Colonic mucosa (tissue), 4 donors: ENCODE measurements at regions not wholly inside any gene's neighbourhood (a gene's known extent, or its start where the extent isn't known, plus 50 kb on each side); places are given as distances from the start of the nearest gene placed in this dataset.
"Not testable (repeated sequence)": the region's sequence is repeated elsewhere in the genome, so short reads cannot be mapped to it uniquely, and the experiment has no call there.

Experiments used
- DNase-seq: peaks from one replicate; pipeline ENCODE4 v3.0.0-alpha.2; 2020
- H3K27ac ChIP-seq: fragments of 200-600 bp; one replicate; pipeline ENCODE4 v1.8.0; 2021
- H3K27me3 ChIP-seq: fragments of 200-600 bp; one replicate; pipeline ENCODE4 v1.8.0; 2021
- H3K36me3 ChIP-seq: fragments of 200-600 bp; one replicate; pipeline ENCODE4 v1.8.0; 2021
- H3K4me1 ChIP-seq: fragments of 200-600 bp; one replicate; pipeline ENCODE4 v1.8.0; 2021; ENCODE audit warnings: mild to moderate bottlenecking
- H3K4me3 ChIP-seq: fragments of 200-600 bp; one replicate; pipeline ENCODE4 v1.8.0; 2021
- H3K9ac ChIP-seq, 2 donors: one replicate each; pipeline ENCODE4 v1.7.0; 2013; ENCODE audit warnings: control low read depth in 2 of 2, low read depth in 2 of 2, low read length in 2 of 2
- H3K9me3 ChIP-seq: fragments of 200-600 bp; one replicate; pipeline ENCODE4 v1.8.0; 2021
- CTCF ChIP-seq: fragments of 200-600 bp; IDR thresholded peaks from one replicate; pipeline ENCODE4 v1.8.0; 2022; ENCODE audit warnings: antibody characterized with exemption, mild to moderate bottlenecking
- intact Hi-C: fragments of 100-400 bp; cut with DNase I; formaldehyde crosslinking; loops from one replicate; pipeline ENCODE4 v1.14.1; 2022
- donor health status: healthy.
- donor health status: DM: no; HTN: no; CAD: no.
- donor health status: DM: no; HTN: no; CAD: no.

- intact Hi-C loops, result no loop called here
- no peak overlapping the region for H3K27ac ChIP-seq
- H3K27me3 ChIP-seq, result no peaks in the 10 kb centered on the region
- H3K9me3 ChIP-seq, result no peaks in the 10 kb centered on the region
- H3K36me3 ChIP-seq, result no peaks in the 10 kb centered on the region
- no peak overlapping the region for H3K4me3 ChIP-seq
- H3K4me1 ChIP-seq, result no peaks in the 10 kb centered on the region
- TF ChIP-seq CTCF, result no peak
- H3K9ac ChIP-seq, result no peak overlapping the region
- DNase-seq, result no peak
Measured at GRCh38 chr1:233722212-233722979, 108.5 kb downstream of the KCNK1 start.

GRCh38 chr1:233723387-233723786 lies 109.5 kb downstream of the KCNK1 start:
- Histone ChIP-seq H3K4me3 (no peak overlapping the region), H3K4me1 (no peaks in the 10 kb centered on the region), H3K27ac (no peak overlapping the region), H3K36me3 (no peaks in the 10 kb centered on the region), H3K9ac (no peak overlapping the region), H3K27me3 (no peaks in the 10 kb centered on the region), H3K9me3 (no peaks in the 10 kb centered on the region)
- no peak for TF ChIP-seq CTCF
- no peak for DNase-seq
- intact Hi-C loops, result no loop called here

- intact Hi-C loops, DNase-seq, H3K9ac ChIP-seq: not testable (repeated sequence)
Measured at GRCh38 chr1:233724131-233724631, 110.3 kb downstream of the KCNK1 start.

GRCh38 chr1:233725423-233725822 lies 111.5 kb downstream of the KCNK1 start:
- no peak overlapping the region for H3K27ac ChIP-seq
- H3K36me3 ChIP-seq, result no peaks in the 10 kb centered on the region
- no peaks in the 10 kb centered on the region for H3K27me3 ChIP-seq
- no peak overlapping the region for H3K9ac ChIP-seq
- H3K4me3 ChIP-seq, result no peak overlapping the region
- H3K9me3 ChIP-seq, result no peaks in the 10 kb centered on the region
- intact Hi-C loops, result no loop called here
- DNase-seq, result no peak
- TF ChIP-seq CTCF, result no peak
- no peaks in the 10 kb centered on the region for H3K4me1 ChIP-seq

More at GRCh38 chr1:233724131-233724631, 110.3 kb downstream of the KCNK1 start:
- not testable (repeated sequence) for H3K4me1 ChIP-seq, H3K9me3 ChIP-seq, H3K4me3 ChIP-seq, H3K36me3 ChIP-seq, H3K27me3 ChIP-seq, H3K27ac ChIP-seq

- no peak for TF ChIP-seq CTCF
- intact Hi-C loops, result no loop called here
- Histone ChIP-seq H3K4me3 (no peak overlapping the region), H3K9ac (no peak overlapping the region), H3K4me1 (no peaks in the 10 kb centered on the region), H3K9me3 (no peaks in the 10 kb centered on the region), H3K27ac (no peak overlapping the region), H3K27me3 (no peaks in the 10 kb centered on the region), H3K36me3 (no peaks in the 10 kb centered on the region)
- DNase-seq, result no peak
Measured at GRCh38 chr1:233728721-233729120, 114.8 kb downstream of the KCNK1 start.

- no peaks in the 10 kb centered on the region for H3K9me3 ChIP-seq
- no peaks in the 10 kb centered on the region for H3K27me3 ChIP-seq
- no peaks in the 10 kb centered on the region for H3K4me1 ChIP-seq
- H3K27ac ChIP-seq, result no peak overlapping the region
- H3K9ac ChIP-seq, result no peak overlapping the region
- no peak overlapping the region for H3K4me3 ChIP-seq
- no peak for TF ChIP-seq CTCF
- intact Hi-C loops, result no loop called here
- no peaks in the 10 kb centered on the region for H3K36me3 ChIP-seq
- no peak for DNase-seq
Measured at GRCh38 chr1:233730380-233730779, 116.5 kb downstream of the KCNK1 start.
